Lung (tissue), 11 donors: ENCODE measurements at regions not wholly inside any gene's neighbourhood (a gene's known extent, or its start where the extent isn't known, plus 50 kb on each side); places are given as distances from the start of the nearest gene placed in this dataset.
A peak's percentile ranks its signal among the peaks of the same experiment; 100 is the strongest.

ENCODE experiments used
- ATAC-seq: fragments of 200-7000 bp; cut with Tn5 transposase; one replicate; pipeline ENCODE4 v1.9.1; 2020; ENCODE audit warnings: moderate number of reproducible peaks; ENCODE audit not compliant: insufficient read depth, low FRiP score
- DNase-seq, 3 donors: peaks; one replicate each; pipeline ENCODE4 v3.0.0-alpha.2; 2013 to 2017
- H3K27ac ChIP-seq, 2 donors: one replicate each; pipeline ENCODE4 v1.5.1; 2013; ENCODE audit warnings: mild to moderate bottlenecking in 2 of 2, moderate library complexity in 2 of 2, control low read depth in 1 of 2, inconsistent platforms in 1 of 2, low read depth in 1 of 2, low read length in 1 of 2
- H3K27me3 ChIP-seq, 3 donors: one replicate each; pipeline ENCODE4 v1.5.1; 2013; ENCODE audit warnings: low read length in 2 of 3; ENCODE audit not compliant: control insufficient read depth in 3 of 3, insufficient read depth in 3 of 3
- H3K36me3 ChIP-seq, 4 donors: one replicate each; pipeline ENCODE4 v1.5.1; 2013; ENCODE audit warnings: low read length in 4 of 4, mild to moderate bottlenecking in 1 of 4, moderate library complexity in 1 of 4; ENCODE audit not compliant: control insufficient read depth in 4 of 4, insufficient read depth in 4 of 4
- H3K4me1 ChIP-seq, 5 donors: one replicate each; pipeline ENCODE4 v1.5.1; 2013; ENCODE audit warnings: low read length in 5 of 5, mild to moderate bottlenecking in 2 of 5, moderate library complexity in 1 of 5; ENCODE audit not compliant: control insufficient read depth in 5 of 5, insufficient read depth in 5 of 5
- H3K4me3 ChIP-seq: one replicate; pipeline ENCODE4 v1.5.1; 2013; ENCODE audit warnings: mild to moderate bottlenecking, control low read depth, moderate library complexity
- H3K9ac ChIP-seq, 2 donors: one replicate each; pipeline ENCODE4 v1.5.1; 2013; ENCODE audit warnings: low read length in 2 of 2, control low read depth in 1 of 2; ENCODE audit not compliant: insufficient read depth in 1 of 2
- H3K9me3 ChIP-seq, 4 donors: one replicate each; pipeline ENCODE4 v1.5.1; 2013; ENCODE audit warnings: low read length in 3 of 4, mild to moderate bottlenecking in 1 of 4, moderate library complexity in 1 of 4; ENCODE audit not compliant: control insufficient read depth in 4 of 4, insufficient read depth in 3 of 4
- WGBS, 2 donors: extraction: QIAGEN DNeasy Blood & Tissue Kit; methylation state at CpG; one replicate each; pipeline ENCODE4 v1.1.7; 2013; 5-methylcytosine and 5-hydroxymethylcytosine counted together
- TF ChIP-seq, protein P1 (sequence below): IDR thresholded peaks from 2 replicates; pipeline ENCODE4 v1.5.1; 2012; ENCODE audit warnings: mild to moderate bottlenecking; ENCODE audit errors: control extremely low read depth, extremely low read depth
- donor health status: control.
- donor health status: control.
- donor health status: Bipolar disorder and iron deficiency.
- donor health status: healthy.
- donor health status: DM: yes; HTN: yes; CAD: no.

DNA sequence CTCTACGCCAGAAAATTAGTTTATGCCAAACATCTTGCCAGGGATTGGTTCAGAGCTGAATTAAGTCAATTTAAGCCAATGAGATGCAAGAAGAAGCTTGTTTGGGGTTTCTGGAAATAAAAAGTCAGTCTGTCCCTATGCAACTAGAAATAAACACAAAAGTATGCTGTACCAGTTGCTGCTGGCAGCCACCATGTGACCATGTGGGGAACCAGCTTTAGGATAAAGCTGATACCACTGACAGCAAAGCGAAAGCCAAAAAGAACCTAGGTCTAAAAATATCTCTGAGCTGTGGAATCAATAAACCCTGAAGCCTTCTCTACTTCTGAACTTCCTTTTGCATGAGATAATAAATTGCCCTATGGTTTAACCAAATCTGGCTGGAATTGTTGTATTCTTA is 181.8 kb upstream of the PARD3B start:
- no peak overlapping the region for H3K27ac ChIP-seq
- H3K36me3 ChIP-seq, result no peaks in the 10 kb centered on the region
- H3K4me1 ChIP-seq, result peaks cover 0 to 23% (median 3%) of the 10 kb centered on the region in 5 donors
- TF ChIP-seq, protein P1, sequence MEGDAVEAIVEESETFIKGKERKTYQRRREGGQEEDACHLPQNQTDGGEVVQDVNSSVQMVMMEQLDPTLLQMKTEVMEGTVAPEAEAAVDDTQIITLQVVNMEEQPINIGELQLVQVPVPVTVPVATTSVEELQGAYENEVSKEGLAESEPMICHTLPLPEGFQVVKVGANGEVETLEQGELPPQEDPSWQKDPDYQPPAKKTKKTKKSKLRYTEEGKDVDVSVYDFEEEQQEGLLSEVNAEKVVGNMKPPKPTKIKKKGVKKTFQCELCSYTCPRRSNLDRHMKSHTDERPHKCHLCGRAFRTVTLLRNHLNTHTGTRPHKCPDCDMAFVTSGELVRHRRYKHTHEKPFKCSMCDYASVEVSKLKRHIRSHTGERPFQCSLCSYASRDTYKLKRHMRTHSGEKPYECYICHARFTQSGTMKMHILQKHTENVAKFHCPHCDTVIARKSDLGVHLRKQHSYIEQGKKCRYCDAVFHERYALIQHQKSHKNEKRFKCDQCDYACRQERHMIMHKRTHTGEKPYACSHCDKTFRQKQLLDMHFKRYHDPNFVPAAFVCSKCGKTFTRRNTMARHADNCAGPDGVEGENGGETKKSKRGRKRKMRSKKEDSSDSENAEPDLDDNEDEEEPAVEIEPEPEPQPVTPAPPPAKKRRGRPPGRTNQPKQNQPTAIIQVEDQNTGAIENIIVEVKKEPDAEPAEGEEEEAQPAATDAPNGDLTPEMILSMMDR, result no peak
- no peak overlapping the region for H3K9ac ChIP-seq
- DNase-seq, result no peak
- no peaks in the 10 kb centered on the region for H3K9me3 ChIP-seq
- no peak overlapping the region for H3K4me3 ChIP-seq
- WGBS, 2 donors, result 93 to 95% methylated on average over 2 of the region's 2 CpGs
- no peaks in the 10 kb centered on the region for H3K27me3 ChIP-seq
- no peak for ATAC-seq

DNA sequence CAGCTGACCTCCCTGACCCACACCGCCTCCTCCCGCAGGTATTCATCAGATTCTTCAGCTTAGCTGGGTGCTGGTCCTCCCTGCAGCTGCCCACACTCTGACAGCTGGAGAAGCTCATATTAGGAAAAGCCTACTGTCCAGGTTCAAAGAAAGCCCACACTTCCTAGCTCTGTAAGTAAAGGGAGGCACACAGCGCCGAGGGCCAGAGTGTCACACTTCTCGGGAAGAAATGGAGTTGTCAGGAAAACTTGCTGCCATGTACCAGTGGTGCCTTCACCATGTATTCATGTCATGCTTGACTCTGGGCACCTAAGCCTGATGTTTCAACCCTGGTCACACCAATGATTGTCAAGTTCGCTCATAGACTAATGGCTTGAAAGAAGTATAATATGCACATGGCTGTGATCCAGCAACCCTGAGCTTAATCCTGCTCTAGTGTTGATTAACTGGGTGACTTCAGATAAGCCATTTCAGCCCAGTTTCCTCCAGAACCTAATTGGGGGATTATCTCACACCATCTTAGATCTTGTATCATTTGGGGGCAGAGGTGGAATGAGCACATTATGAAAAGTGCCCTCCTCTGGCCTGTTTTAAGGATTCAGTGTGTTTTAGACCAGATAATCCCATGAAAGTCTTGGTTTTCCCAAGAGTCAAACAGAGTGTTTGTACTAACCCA is 180.3 kb upstream of the PARD3B start:
- Histone ChIP-seq H3K9ac (no peak overlapping the region), H3K4me1 (peaks cover 0 to 24% (median 3%) of the 10 kb centered on the region in 5 donors), H3K27ac (no peak overlapping the region), H3K36me3 (no peaks in the 10 kb centered on the region), H3K27me3 (no peaks in the 10 kb centered on the region), H3K4me3 (no peak overlapping the region), H3K9me3 (no peaks in the 10 kb centered on the region)
- WGBS, 2 donors, result 92 to 97% methylated on average over 6 of the region's 6 CpGs
- TF ChIP-seq, protein P1, result no peak
- ATAC-seq (no peak), DNase-seq (peak in 2 of 3 donors; percentile 12 to 29)

DNA sequence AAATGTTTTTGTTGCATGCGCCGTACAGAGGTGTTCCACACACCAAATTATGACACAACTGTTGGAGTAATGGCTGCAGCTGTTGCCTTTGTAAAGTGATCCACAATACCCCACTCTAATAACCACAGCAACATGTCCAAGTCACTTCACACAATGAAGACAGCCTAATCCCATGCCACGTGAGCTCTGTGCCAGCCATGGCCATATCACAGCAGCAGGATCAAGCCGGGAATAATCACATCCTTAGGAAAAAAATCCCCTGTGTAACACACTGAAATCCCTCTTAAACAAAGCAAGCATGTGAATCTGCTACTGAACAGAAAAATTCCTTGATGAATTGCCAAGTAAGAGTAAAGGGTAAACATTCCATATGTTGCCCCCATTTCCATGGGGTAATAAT is 179.5 kb upstream of the PARD3B start:
- H3K27me3 ChIP-seq, result no peaks in the 10 kb centered on the region
- H3K36me3 ChIP-seq, result no peaks in the 10 kb centered on the region
- no peaks in the 10 kb centered on the region for H3K9me3 ChIP-seq
- ATAC-seq (no peak), DNase-seq (peak; percentile 53 to 78 (median 71))
- no peak overlapping the region for H3K9ac ChIP-seq
- no peak overlapping the region for H3K4me3 ChIP-seq
- no peak overlapping the region for H3K27ac ChIP-seq
- TF ChIP-seq, protein P1, result no peak
- 77 to 82% methylated on average over 4 of the region's 4 CpGs for WGBS, 2 donors
- peaks cover 0 to 30% (median 6%) of the 10 kb centered on the region in 5 donors for H3K4me1 ChIP-seq

DNA sequence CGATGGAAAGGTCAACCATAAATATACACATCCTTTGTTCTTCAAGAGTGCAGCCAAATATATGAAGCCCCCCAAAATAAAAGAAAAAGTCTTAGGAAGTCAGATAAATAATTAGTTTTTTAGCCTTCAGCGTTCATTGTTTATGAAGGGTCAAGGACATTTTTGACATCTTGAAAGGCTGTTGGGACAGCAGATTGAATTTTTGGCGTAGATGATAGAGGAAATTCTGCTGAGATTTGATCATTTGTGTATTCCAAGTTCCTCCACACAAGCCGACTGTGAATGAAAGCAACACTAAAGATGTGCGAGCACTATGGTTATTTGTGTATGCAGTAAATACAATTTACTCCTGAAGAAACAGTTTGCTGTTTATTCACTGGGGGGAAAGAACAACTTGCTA is 177.8 kb upstream of the PARD3B start:
- TF ChIP-seq, protein P1, result no peak
- no peak for ATAC-seq
- no peaks in the 10 kb centered on the region for H3K27me3 ChIP-seq
- H3K9me3 ChIP-seq, result no peaks in the 10 kb centered on the region
- WGBS, 2 donors, result 62 to 69% methylated on average over 5 of the region's 5 CpGs
- H3K4me1 ChIP-seq, result peaks cover 0 to 30% (median 5%) of the 10 kb centered on the region in 5 donors
- no peak overlapping the region for H3K9ac ChIP-seq
- no peak overlapping the region for H3K4me3 ChIP-seq
- H3K36me3 ChIP-seq, result no peaks in the 10 kb centered on the region
- H3K27ac ChIP-seq, result no peak overlapping the region
- peak in 2 of 3 donors; percentile 51 to 65 for DNase-seq
